ENCODE measurements at regions not wholly inside any gene's neighbourhood (a gene's known extent, or its start where the extent isn't known, plus 50 kb on each side); places are given as distances from the start of the nearest gene placed in this dataset.

GRCh38 chr3:193836918-193837317, 243.9 kb downstream of the OPA1 start:
- Histone ChIP-seq H3K4me1 (peaks cover 0 to 18% (median 0%) of the 10 kb centered on the region in 4 donors), H3K4me3 (no peak overlapping the region), H3K36me3 (no peaks in the 10 kb centered on the region), H3K27me3 (no peaks in the 10 kb centered on the region), H3K9me3 (no peaks in the 10 kb centered on the region), H3K27ac (no peak overlapping the region)
- no peak for TF ChIP-seq POLR2A (IDR thresholded peaks at IDR 0.05)
- TF ChIP-seq CTCF (IDR thresholded peaks at IDR 0.05), result no peak
- DNase-seq, result no peak

- no peaks in the 10 kb centered on the region for H3K27me3 ChIP-seq
- no peak overlapping the region for H3K4me3 ChIP-seq
- peaks cover 0 to 15% (median 0%) of the 10 kb centered on the region in 4 donors for H3K4me1 ChIP-seq
- no peak for DNase-seq
- no peak overlapping the region for H3K27ac ChIP-seq
- no peaks in the 10 kb centered on the region for H3K36me3 ChIP-seq
- TF ChIP-seq POLR2A (IDR thresholded peaks at IDR 0.05) (no peak), CTCF (IDR thresholded peaks at IDR 0.05) (no peak)
- no peaks in the 10 kb centered on the region for H3K9me3 ChIP-seq
Measured at GRCh38 chr3:193837347-193837827, 244.4 kb downstream of the OPA1 start.

- no peak for DNase-seq
- Histone ChIP-seq H3K9me3 (no peaks in the 10 kb centered on the region), H3K36me3 (no peaks in the 10 kb centered on the region), H3K4me3 (no peak overlapping the region), H3K27me3 (no peaks in the 10 kb centered on the region), H3K4me1 (peaks cover 0 to 32% (median 0%) of the 10 kb centered on the region in 4 donors), H3K27ac (peak overlapping the region in 2 of 4 donors; percentile 13 to 56)
- TF ChIP-seq POLR2A (IDR thresholded peaks at IDR 0.05) (no peak), CTCF (IDR thresholded peaks at IDR 0.05) (peak in 1 of 6 experiments; percentile 12)
Measured at GRCh38 chr3:193840111-193840641, 247.2 kb downstream of the OPA1 start.

GRCh38 chr3:193841581-193841980, 248.6 kb downstream of the OPA1 start:
- Histone ChIP-seq H3K4me3 (no peak overlapping the region), H3K36me3 (no peaks in the 10 kb centered on the region), H3K4me1 (peaks cover 0 to 32% (median 0%) of the 10 kb centered on the region in 4 donors), H3K9me3 (no peaks in the 10 kb centered on the region), H3K27ac (no peak overlapping the region), H3K27me3 (no peaks in the 10 kb centered on the region)
- no peak for DNase-seq
- TF ChIP-seq POLR2A (IDR thresholded peaks at IDR 0.05) (no peak), CTCF (IDR thresholded peaks at IDR 0.05) (no peak)

GRCh38 chr3:193842029-193842798, 249.2 kb downstream of the OPA1 start:
- peak overlapping the region in 3 of 4 donors; percentile 31 to 91 (median 89) for H3K27ac ChIP-seq
- DNase-seq, result peak in 2 of 3 donors; percentile 62 to 65
- TF ChIP-seq CTCF (IDR thresholded peaks at IDR 0.05) (no peak), POLR2A (IDR thresholded peaks at IDR 0.05) (no peak)
- no peak overlapping the region for H3K4me3 ChIP-seq
- H3K36me3 ChIP-seq, result no peaks in the 10 kb centered on the region
- peaks cover 0 to 32% (median 0%) of the 10 kb centered on the region in 4 donors for H3K4me1 ChIP-seq
- H3K9me3 ChIP-seq, result no peaks in the 10 kb centered on the region
- H3K27me3 ChIP-seq, result no peaks in the 10 kb centered on the region
